HepG2 (cell line): ENCODE measurements at regions not wholly inside any gene's neighbourhood (a gene's known extent, or its start where the extent isn't known, plus 50 kb on each side); places are given as distances from the start of the nearest gene placed in this dataset.

Experiments
- ATF4 ChIP-seq, 2 experiments: fragments of 450-650 bp in 1 of 2; sonication (generic) in 1 of 2; formaldehyde crosslinking; IDR thresholded peaks; 2 replicates each; pipeline versions ENCODE4 v1.5.0 to v1.8.0; 2020 to 2022; ENCODE audit warnings: mild to moderate bottlenecking in 1 of 2, missing genetic modification reagents in 1 of 2
- ATF7 ChIP-seq, 2 experiments: fragments of 450-650 bp in 1 of 2; sonication (generic) in 1 of 2; formaldehyde crosslinking in 1 of 2; IDR thresholded peaks; 2 replicates each; pipeline versions ENCODE4 v1.4.0 to v1.6.1; 2016 to 2020; ENCODE audit warnings: antibody characterized with exemption in 1 of 2, mild to moderate bottlenecking in 1 of 2, missing genetic modification reagents in 1 of 2
- GABPB1 ChIP-seq: IDR thresholded peaks from 2 replicates; pipeline ENCODE4 v1.6.1; 2016; ENCODE audit warnings: mild to moderate bottlenecking, missing genetic modification reagents, moderate library complexity, missing compliant biosample characterization
- POLR2AphosphoS5 ChIP-seq: IDR thresholded peaks from 2 replicates; pipeline ENCODE4 v1.6.1; 2012; ENCODE audit warnings: low read depth, low read length
- SP4 ChIP-seq: sonication (generic); formaldehyde crosslinking; IDR thresholded peaks from 2 replicates; pipeline ENCODE4 v1.8.1; 2023; ENCODE audit warnings: mild to moderate bottlenecking, missing genetic modification reagents
- SRF ChIP-seq: IDR thresholded peaks from 2 replicates; pipeline ENCODE4 v1.6.1; 2011; ENCODE audit warnings: mild to moderate bottlenecking, low read depth, low read length, moderate library complexity
- ZNF10 ChIP-seq: sonication (generic); formaldehyde crosslinking; IDR thresholded peaks from 2 replicates; pipeline ENCODE4 v1.4.0; 2020; ENCODE audit warnings: mild to moderate bottlenecking, low read depth, missing genetic modification reagents, borderline replicate concordance
- ZNF563 ChIP-seq: sonication (generic); formaldehyde crosslinking; IDR thresholded peaks from 2 replicates; pipeline ENCODE4 v1.8.0; 2022; ENCODE audit warnings: mild to moderate bottlenecking, moderate library complexity, missing genetic modification reagents

GRCh38 chr15:72890043-72890442 is 106.5 kb upstream of the ADPGK start:
- TF ChIP-seq SP4 (CRISPR knock-in tag) (no peak), ATF7 (IDR thresholded peaks at IDR 0.05) (no peak), ATF7 (CRISPR knock-in tag; IDR thresholded peaks at IDR 0.05) (no peak), POLR2AphosphoS5 (no peak), SRF (no peak), ZNF563 (no peak), ATF4 (CRISPR knock-in tag; IDR thresholded peaks at IDR 0.05) (no peak), GABPB1 (no peak), ZNF10 (no peak)
